ENCODE measurements at regions not wholly inside any gene's neighbourhood (a gene's known extent, or its start where the extent isn't known, plus 50 kb on each side); places are given as distances from the start of the nearest gene placed in this dataset.

GRCh38 chr11:81444297-81444696, 1289.4 kb downstream of the FAM181B start:
- no peak for DNase-seq (ENCODE audit: low spot score)
- intact Hi-C loops (cut with DNase I): no loop called here

DNA sequence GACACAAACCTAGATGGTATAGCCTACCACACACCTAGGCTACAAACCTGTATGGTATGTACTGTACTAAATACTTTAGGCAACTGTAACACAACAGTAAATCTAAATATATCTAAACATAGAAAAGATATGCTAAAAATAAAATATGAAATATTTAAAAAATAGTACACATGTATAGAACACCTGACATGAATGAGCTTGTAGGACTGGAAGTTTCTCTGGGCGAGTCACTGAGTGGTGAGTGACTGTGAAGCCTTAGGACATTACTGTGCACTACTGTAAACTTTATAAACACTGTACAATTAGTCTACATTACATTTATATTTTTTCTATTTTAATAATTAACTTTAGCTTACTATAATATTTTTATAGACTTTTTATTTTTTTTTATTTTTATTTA, 1301.3 kb downstream of the FAM181B start:
- intact Hi-C loops (cut with DNase I): no loop called here
- DNase-seq (ENCODE audit: low spot score): no peak

DNA sequence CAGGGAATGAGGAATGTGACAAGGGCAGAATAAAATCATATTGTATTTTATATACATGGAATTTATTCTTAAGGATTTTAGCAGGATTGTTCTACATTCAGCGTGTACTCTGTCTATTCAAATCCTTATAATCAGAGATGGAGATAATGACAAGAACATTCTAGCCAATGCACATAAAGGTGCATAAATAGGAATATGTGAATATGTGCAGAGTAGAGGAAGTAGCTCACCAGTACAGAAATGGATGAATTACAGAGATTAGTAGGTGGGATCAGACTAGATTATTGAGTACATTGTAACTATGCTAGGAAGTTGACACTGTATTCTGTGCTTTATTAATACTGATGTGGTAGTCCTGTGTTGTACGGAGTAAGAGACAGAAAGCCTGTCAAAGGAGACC, 1308.8 kb downstream of the FAM181B start:
- DNase-seq (ENCODE audit: low spot score): no peak
- intact Hi-C loops (cut with DNase I): no loop called here

GRCh38 chr11:81422402-81422801, 1311.3 kb downstream of the FAM181B start:
- no peak for DNase-seq (ENCODE audit: low spot score)
- intact Hi-C loops (cut with DNase I): no loop called here

DNA sequence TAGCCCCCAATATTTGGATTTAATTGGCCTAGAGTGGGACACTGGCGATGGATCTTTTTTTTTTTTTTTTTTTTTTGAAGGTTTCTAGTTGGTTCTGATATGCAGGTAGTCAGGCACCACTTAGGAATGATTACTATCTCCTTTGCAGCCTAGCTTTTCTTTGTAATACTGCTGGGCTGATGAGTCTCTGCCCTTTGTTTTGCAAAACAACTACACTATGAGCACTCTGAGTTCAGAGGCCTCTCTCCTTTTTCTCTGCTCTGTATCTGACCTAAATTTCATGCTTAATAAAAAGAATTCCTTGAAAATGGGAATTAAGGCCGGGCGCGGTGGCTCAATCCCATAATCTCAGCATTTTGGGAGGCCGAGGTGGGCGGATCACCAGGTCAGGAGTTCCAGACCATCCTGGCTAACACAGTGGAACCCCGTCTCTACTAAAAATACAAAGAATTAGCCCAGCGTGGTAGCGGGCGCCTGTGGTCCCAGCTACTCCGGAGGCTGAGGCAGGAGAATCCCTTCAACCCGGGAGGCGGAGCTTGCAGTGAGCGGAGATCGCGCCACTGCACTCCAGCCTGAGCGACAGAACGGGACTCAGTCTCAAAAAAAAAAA, 1312.3 kb downstream of the FAM181B start:
- intact Hi-C loops (cut with DNase I): no loop called here
- DNase-seq (ENCODE audit: low spot score): peak; percentile 36

DNA sequence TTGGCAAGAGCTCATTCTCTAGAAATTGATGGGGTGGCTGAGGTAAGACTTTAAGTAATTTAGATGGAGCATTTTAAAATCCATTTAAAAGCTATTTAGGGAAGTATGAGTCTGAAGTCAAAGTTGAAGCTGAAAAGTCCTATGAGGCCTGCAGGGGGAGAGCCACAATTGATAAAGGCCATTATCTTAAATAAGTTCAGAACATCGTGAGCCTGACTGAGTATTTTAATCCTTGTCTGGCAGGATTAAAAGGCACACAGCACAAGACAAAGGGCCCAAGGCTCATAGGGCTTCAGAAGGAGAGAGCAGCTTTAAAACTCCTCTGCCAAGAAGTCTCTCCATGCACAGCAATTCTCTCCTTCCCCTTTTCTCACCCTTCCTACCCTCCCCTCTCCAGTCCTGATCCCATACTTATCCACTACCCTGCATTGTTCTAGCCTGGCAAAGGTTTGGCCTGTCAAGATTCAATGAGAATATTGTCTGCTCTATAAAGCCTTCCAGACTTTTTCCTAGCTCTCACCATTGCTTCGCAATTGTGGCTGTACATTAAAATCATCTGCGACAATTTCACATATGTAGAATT, 1312.9 kb downstream of the FAM181B start:
- intact Hi-C loops (cut with DNase I): no loop called here

DNA sequence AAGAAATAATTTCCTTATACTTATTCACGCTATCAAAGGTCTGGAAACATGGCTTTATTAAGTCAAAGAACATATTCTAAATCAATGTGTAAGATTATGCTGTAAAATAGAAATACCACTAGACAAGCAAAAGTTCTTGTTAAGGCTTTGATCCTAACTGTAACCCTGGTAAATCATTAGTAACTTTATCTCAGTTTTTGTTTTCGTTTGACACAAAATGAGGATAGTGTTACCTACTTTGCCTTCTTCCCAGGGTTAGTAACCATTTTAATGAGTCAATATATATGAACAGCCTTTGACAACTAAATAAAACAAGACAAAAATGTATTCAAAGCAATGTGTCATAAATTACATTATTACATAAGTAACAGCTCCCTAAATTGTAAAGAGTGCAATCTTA, 1336.3 kb downstream of the FAM181B start:
- intact Hi-C loops (cut with DNase I): loop anchor here in 1 of 2 donors (5.0 kb wide), 1 partner anchor 1355 kb away; no protein-coding TSS in a partner anchor
- no peak for DNase-seq (ENCODE audit: low spot score)

More for the DNA sequence above, 1312.9 kb downstream of the FAM181B start:
- no peak for DNase-seq (ENCODE audit: low spot score)

DNA sequence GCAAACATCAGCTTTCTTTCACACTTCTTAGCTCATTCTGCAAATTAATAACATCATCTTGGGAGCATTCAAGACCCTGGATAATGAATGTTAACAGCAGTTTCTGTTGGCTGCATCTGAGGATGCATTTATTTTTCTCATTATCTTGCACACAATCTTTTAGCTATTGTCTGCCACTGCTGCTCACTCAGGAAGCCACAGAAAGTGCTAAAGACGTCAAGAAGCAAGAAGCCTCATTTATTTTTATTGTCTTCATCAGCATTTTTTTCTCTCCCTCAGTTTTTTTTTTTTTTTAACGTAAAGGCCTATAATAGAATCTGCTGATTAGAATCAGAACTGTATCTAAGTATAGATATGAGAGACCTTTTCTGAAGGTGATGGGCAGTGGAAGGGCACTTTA, 1339.4 kb downstream of the FAM181B start:
- DNase-seq (ENCODE audit: low spot score): no peak
- intact Hi-C loops (cut with DNase I): no loop called here

DNA sequence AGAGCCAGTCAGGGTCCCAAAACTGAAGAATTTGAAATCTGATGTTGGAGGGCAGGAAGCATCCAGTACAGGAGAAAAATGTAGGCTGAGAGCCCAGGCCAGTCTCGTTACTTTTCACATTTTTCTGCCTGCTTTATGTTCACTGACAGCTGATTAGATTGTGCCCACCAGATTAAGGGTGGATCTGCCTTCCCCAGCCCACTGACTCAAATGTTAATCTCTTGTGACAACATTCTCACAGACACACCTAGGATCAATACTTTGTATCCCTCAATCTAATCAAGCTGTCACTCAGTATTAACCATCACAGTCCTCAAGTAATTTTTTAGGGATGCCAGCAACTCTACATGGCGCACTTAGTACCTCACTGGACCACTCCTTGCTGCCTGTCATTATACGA, 1345.3 kb downstream of the FAM181B start:
- DNase-seq (ENCODE audit: low spot score): no peak
- intact Hi-C loops (cut with DNase I): no loop called here

GRCh38 chr11:81380395-81380794, 1353.3 kb downstream of the FAM181B start:
- intact Hi-C loops (cut with DNase I): loop anchor here in 1 of 2 donors (5.0 kb wide), 1 partner anchor 528 kb away; no protein-coding TSS in a partner anchor
- DNase-seq (ENCODE audit: low spot score): no peak

- DNase-seq (ENCODE audit: low spot score): no peak
- intact Hi-C loops (cut with DNase I): no loop called here
Observed at GRCh38 chr11:81377418-81377817, 1356.2 kb downstream of the FAM181B start.

DNA sequence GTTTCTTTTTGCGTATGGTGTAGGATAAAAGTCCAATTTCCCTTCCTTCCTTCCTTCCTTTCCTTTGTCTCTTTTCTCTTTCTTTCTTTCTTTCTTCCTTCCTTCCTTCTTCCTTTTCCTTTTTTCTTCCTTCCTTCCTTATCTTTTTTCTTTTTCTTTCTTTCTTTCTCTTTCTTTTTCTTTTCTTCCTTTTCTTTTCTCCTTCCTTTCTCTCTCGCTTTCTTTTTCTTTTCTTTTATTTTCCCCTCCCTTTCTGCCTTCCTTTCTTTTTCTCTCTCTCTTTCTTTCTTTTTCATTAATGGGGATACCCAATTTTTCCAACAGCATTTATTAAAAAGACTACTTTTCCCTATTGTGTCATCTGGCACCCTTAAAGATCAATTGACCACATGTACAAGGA, 1359.7 kb downstream of the FAM181B start:
- intact Hi-C loops (cut with DNase I): no loop called here
- DNase-seq (ENCODE audit: low spot score): no peak

DNA sequence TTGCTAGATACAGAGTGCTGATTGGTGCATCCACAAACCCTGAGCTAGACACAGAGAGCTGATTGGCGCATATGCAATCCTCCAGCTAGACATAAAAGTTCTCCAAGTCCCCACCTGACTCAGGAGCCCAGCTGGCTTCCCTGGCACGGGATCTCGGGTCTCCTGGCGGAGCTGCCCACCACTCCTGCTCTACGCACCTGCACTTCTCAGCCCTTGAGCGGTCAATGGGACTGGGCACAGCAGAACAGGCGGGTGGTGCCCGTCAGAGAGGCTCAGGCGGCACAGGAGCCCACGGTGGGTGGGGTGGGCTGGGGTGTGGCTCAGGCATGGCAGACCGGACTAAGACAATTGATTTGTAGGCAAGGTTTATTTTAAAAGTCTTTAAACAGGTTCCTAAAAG, 1365.5 kb downstream of the FAM181B start:
- no peak for DNase-seq (ENCODE audit: low spot score)
- intact Hi-C loops (cut with DNase I): no loop called here

GRCh38 chr11:81365496-81365895, 1368.2 kb downstream of the FAM181B start:
- intact Hi-C loops (cut with DNase I): no loop called here
- DNase-seq (ENCODE audit: low spot score): no peak

DNA sequence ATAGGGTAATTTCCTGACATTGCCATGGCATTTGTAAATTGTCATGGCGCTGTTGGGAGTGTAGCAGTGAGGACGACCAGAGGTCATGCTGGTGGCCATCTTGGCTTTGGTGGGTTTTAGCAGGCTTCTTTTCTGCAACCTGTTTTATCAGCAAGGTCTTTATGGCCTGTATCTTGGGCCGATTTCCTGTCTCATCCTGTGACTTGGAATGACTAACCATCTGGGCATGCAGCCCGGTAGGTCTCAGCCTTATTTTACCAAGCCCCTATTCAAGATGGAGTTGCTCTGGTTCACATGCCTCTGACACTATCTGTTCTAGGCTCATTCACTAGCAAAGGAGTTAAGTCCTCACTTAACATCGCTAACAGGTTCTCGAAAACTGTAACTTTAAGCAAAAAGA, 1374.2 kb downstream of the FAM181B start:
- DNase-seq (ENCODE audit: low spot score): no peak
- intact Hi-C loops (cut with DNase I): no loop called here

GRCh38 chr11:81345609-81346008, 1388.1 kb downstream of the FAM181B start:
- DNase-seq (ENCODE audit: low spot score): no peak
- intact Hi-C loops (cut with DNase I): no loop called here

- intact Hi-C loops (cut with DNase I): no loop called here
- no peak for DNase-seq (ENCODE audit: low spot score)
Observed at GRCh38 chr11:81342966-81343365, 1390.7 kb downstream of the FAM181B start.

DNA sequence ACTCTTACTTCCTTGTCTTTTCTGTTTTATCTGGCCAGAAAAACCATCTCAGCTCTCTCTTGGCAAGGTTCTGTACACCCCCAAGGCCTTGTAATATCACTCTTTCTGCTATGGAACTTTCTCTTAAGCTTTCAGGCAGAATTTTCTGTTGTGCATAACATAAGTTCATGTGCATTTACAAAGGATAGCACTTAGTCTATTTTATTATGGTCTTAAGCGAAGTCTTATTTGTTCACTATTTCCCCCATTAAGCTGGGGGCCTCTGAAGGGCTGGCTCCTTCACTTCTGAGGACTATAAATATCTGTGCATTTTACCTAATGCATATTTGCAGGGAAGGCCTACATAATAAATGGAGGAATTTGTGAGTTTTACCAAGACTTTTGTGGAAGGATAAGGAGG, 1393.4 kb downstream of the FAM181B start:
- intact Hi-C loops (cut with DNase I): no loop called here
- DNase-seq (ENCODE audit: low spot score): no peak

DNA sequence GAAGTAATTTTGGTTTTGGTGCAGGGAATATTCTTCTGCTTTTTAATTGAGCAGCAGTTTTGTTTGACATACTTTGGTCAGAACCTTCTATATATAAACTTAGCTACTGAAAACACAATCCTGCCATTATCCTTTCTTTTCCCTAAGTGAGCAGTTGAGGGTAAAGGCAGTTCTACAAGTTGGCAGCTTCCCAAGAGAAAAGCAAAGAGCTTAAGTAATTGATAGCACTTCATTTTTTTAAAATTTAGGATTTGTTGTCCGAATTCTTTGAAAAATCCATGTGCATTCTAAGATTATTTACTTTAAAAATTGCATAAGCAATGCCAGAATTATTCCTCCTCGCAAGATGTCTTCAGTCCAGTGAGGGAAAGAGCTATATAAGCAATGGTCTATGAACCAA, 1394.1 kb downstream of the FAM181B start:
- no peak for DNase-seq (ENCODE audit: low spot score)
- intact Hi-C loops (cut with DNase I): no loop called here

- no peak for DNase-seq (ENCODE audit: low spot score)
Observed at GRCh38 chr11:81337756-81338155, 1395.9 kb downstream of the FAM181B start.

DNA sequence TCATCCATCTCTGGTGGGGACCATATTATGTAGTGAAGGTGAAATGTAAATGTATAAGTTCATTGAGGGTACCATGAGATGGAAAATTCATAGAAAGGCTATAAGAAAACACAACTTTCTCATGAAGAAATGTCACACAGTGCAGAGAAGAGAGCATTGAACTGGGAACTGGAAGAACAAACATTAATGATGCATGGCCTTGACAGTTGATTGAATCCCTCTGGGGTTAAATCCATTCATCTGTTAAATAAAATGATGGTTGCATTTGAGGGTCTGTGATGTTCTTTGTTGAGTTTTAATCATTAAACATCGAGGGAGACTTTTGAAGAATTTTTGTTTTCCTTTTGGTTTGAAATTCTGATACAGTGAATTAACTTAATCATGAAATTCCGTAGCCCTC, 1401.4 kb downstream of the FAM181B start:
- intact Hi-C loops (cut with DNase I): no loop called here
- no peak for DNase-seq (ENCODE audit: low spot score)

More at GRCh38 chr11:81337756-81338155, 1395.9 kb downstream of the FAM181B start:
- intact Hi-C loops (cut with DNase I): no loop called here
